GM18505 (cell line): ENCODE measurements at regions not wholly inside any gene's neighbourhood (a gene's known extent, or its start where the extent isn't known, plus 50 kb on each side); places are given as distances from the start of the nearest gene placed in this dataset.

Source experiments
- ATAC-seq: cut with Tn5 transposase; IDR thresholded peaks from one replicate; pipeline ENCODE4 v1.9.1; 2021; ENCODE audit not compliant: unreplicated experiment
- POLR2A ChIP-seq: IDR thresholded peaks from 4 replicates; pipeline ENCODE4 v1.6.1; 2011; ENCODE audit warnings: borderline replicate concordance; ENCODE audit not compliant: insufficient read depth, insufficient read length; ENCODE audit errors: extremely low read depth

- no peak for ATAC-seq
- no peak for TF ChIP-seq POLR2A
These were observed 538.5 kb upstream of the LRRC4C start for GRCh38 chr11:41997844-41998401.

DNA sequence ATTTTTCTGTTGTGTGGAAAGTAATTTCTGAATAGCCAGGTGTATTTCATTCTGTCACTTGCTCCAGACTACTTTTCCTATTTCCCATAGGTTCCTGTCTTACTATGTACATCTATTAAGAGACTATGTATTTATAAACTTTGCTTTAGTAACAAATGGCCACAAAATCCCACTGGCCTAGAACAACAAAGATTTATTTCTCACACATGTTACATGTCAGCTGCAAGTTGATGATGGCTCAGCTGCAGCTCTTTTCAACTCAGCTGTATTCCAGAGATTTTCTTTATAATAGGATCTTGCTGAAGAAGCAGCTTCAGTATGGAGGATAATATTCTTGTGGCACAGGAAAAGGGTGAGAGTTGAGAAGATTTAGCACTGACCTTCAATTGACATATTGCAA, 539.6 kb upstream of the LRRC4C start:
- no peak for ATAC-seq
- no peak for TF ChIP-seq POLR2A

DNA sequence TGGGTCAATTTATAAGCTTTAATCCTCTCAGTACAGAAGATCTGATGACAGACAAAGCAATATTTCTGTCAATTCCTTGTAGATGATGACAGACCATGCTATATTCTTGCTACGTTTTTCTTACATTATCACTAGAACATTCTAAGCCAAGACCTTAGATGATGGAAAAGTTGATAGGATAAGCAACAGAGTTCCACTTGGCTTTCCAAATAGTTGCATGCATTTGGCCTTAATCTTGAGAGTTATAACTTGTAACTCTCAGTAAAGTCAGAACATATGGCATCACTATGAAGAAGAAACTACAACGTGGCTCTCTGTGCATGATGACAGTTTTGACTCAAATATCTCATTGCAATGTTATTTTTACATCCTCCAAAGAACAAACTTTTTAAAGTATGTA, 544.3 kb upstream of the LRRC4C start:
- no peak for TF ChIP-seq POLR2A
- no peak for ATAC-seq

- no peak for ATAC-seq
These were observed 547.3 kb upstream of the LRRC4C start for GRCh38 chr11:42006766-42007165.

GRCh38 chr11:42012271-42012670, 552.8 kb upstream of the LRRC4C start:
- ATAC-seq = no peak

More at GRCh38 chr11:42006766-42007165, 547.3 kb upstream of the LRRC4C start:
- TF ChIP-seq POLR2A = no peak

DNA sequence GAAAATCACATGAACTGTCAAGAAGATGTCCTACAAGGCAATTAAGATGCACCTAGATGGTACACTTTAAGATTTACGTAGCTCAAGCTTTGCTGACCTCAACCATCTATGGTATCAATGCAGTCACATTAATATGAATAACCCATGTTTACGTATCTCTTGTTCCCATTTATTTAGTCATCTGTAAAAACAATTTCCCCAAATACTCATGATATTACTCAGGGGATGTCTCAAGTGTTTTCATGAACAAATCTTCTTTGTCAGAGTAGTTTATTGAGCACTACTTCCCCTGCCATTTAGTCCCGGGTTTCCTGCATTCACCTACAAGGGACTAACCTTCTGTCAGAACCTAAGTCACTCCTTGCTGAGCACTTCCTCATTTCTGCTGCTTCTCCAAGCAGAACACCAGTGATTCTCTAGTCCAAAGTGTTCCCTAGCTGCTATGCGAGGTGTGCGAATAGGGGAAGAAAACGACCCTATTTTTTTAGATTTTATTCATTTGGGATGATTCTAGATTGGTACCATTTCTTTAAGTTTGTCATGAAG, 554.3 kb upstream of the LRRC4C start:
- no peak for TF ChIP-seq POLR2A
- no peak for ATAC-seq

More at GRCh38 chr11:42012271-42012670, 552.8 kb upstream of the LRRC4C start:
- TF ChIP-seq POLR2A = no peak

DNA sequence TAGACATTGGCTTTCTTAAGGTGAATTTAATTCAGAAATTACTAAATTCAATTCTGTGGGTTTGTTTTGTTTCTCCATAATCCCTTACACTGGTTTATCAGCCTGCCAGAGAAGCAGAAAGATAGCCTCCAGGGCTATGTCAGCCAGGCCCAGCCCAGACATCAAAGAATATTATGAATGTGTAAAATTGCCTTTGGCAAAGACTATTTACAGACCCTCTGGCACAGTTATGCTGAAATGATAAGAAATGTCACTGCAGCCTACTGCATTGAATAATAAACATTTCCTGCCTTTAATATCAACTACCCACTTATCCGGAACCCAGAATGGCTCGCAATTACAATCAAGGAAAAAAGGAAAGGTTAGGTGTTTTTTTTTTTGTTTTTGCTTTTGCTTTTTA, 562.5 kb upstream of the LRRC4C start:
- TF ChIP-seq POLR2A = no peak
- ATAC-seq = no peak

DNA sequence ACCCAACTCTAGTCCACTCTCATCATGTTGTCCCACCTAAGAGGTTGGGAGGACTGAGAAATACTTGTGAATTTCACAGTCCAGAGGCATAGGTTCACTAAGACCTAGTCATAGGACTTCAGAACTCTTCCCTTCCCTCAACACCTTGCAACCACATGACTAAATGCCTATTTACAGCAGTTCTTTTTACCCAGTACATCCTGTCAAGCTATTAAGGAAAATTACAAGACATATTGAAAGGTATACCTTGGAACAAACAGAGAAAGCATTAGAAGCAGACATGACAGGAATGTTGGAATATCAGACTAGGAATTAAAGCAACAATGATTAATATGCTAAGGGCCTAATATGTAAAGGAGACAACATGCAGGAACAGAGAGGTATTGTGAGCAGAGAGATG, 563.8 kb upstream of the LRRC4C start:
- no peak for ATAC-seq
- TF ChIP-seq POLR2A = no peak

- no peak for TF ChIP-seq POLR2A
- no peak for ATAC-seq
These were observed 565.8 kb upstream of the LRRC4C start for GRCh38 chr11:42025121-42025803.

- ATAC-seq = no peak
- TF ChIP-seq POLR2A = no peak
These were observed 575.4 kb upstream of the LRRC4C start for GRCh38 chr11:42034826-42035225.

GRCh38 chr11:42036201-42036600, 576.7 kb upstream of the LRRC4C start:
- no peak for ATAC-seq
- TF ChIP-seq POLR2A = no peak

DNA sequence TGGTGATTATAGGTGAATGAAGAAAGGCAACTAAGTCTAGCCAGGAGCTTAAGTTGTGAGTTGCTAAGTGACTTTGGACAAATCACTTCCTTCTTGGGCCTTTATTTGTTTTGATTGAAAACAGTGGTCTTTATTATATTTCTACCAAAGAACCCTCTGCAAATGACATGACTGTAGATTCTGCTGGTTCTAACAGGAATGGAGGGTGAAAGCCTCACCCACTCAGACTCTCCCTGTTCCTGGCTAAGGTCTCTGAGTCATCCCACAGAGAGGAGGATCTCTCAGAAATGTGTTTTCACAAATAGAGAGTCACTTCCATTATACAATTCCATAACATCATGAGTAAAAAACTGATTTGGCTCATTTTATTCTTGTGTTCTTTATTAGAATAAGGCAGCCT, 583.9 kb upstream of the LRRC4C start:
- TF ChIP-seq POLR2A = no peak
- no peak for ATAC-seq

GRCh38 chr11:42047637-42048555, 588.4 kb upstream of the LRRC4C start:
- TF ChIP-seq POLR2A = no peak
- no peak for ATAC-seq
